ENCODE measurements at regions not wholly inside any gene's neighbourhood (a gene's known extent, or its start where the extent isn't known, plus 50 kb on each side); places are given as distances from the start of the nearest gene placed in this dataset.

GRCh38 chr12:112584266-112584722 is 165.5 kb downstream of the PTPN11 start:
- ChIA-PET CTCF (no interaction called here), POLR2A (no interaction called here)
- Histone ChIP-seq H3K36me3 (ENCODE audit: insufficient read depth, low read length) (no peaks in the 10 kb centered on the region), H3K9me3 (ENCODE audit: low read length) (no peaks in the 10 kb centered on the region), H3K4me3 (ENCODE audit: low read length) (no peak overlapping the region), H3K4me1 (ENCODE audit: insufficient read depth, low read length) (no peaks in the 10 kb centered on the region), H3K27me3 (ENCODE audit: insufficient read depth, low read length, poor library complexity, severe bottlenecking) (peaks cover 6% of the 10 kb centered on the region), H3K27ac (ENCODE audit: low read depth, low read length) (no peak overlapping the region)
- no peak for DNase-seq
- Mint-ChIP-seq H3K4me3 (no peak overlapping the region), H3K27me3 (peaks cover 11 to 56% of the 10 kb centered on the region in 2 donors), H3K36me3 (no peaks in the 10 kb centered on the region), H3K9me3 (peaks cover 0 to 2% (median 0%) of the 10 kb centered on the region in 5 donors), H3K27ac (no peak overlapping the region), H3K4me1 (no peaks in the 10 kb centered on the region)

DNA sequence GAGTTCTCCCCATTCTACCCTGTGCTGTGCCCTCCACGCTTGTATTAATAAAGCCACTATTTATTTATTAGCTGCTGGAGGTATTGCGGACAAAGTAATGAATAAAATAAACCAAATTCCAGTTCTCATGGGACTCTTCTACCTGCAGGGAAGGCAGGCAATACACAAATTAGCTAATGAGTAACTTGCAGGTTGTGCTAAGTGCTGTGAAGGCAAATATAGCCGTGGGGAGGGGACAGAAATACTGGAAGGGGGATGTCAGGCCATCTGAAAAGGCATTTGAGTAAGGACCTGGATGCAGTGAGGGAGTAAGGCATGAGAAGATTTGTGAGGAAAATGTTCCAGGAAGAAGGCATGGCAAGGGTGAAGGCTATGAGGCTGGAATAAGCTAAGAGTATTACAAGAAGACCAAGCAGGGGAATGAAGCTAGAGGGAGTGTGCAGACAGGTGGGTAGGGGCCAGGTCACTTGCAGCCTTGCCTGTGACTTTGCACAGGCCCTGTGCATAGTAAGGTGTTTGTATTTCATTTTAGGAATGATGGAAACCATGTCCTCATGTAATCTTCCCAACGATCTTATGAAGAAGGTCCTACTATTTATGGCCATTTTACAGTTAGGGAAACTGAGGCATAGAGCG is 167.5 kb downstream of the PTPN11 start:
- Histone ChIP-seq H3K36me3 (ENCODE audit: insufficient read depth, low read length) (no peaks in the 10 kb centered on the region), H3K4me1 (ENCODE audit: insufficient read depth, low read length) (no peaks in the 10 kb centered on the region), H3K4me3 (ENCODE audit: low read length) (no peak overlapping the region), H3K9me3 (ENCODE audit: low read length) (no peaks in the 10 kb centered on the region), H3K27ac (ENCODE audit: low read depth, low read length) (no peak overlapping the region), H3K27me3 (ENCODE audit: insufficient read depth, low read length, poor library complexity, severe bottlenecking) (peaks cover 6% of the 10 kb centered on the region)
- H3K9me3 Mint-ChIP-seq, result peaks cover 0 to 2% (median 0%) of the 10 kb centered on the region in 5 donors
- no peak overlapping the region for H3K4me3 Mint-ChIP-seq
- no peak for DNase-seq
- CTCF ChIA-PET, result no interaction called here
- POLR2A ChIA-PET, result no interaction called here
- no peaks in the 10 kb centered on the region for H3K4me1 Mint-ChIP-seq
- H3K36me3 Mint-ChIP-seq, result no peaks in the 10 kb centered on the region
- H3K27me3 Mint-ChIP-seq, result peaks cover 12 to 48% of the 10 kb centered on the region in 2 donors
- no peak overlapping the region for H3K27ac Mint-ChIP-seq

- no peak for DNase-seq
- no peaks in the 10 kb centered on the region for H3K9me3 ChIP-seq (ENCODE audit: low read length)
- ChIA-PET POLR2A (no interaction called here), CTCF (no interaction called here)
- H3K4me3 ChIP-seq (ENCODE audit: low read length), result no peak overlapping the region
- peaks cover 9 to 39% of the 10 kb centered on the region in 2 donors for H3K27me3 Mint-ChIP-seq
- no peak overlapping the region for H3K4me3 Mint-ChIP-seq
- H3K36me3 Mint-ChIP-seq, result no peaks in the 10 kb centered on the region
- H3K4me1 Mint-ChIP-seq, result no peaks in the 10 kb centered on the region
- peaks cover 0 to 5% (median 0%) of the 10 kb centered on the region in 5 donors for H3K9me3 Mint-ChIP-seq
- no peak overlapping the region for H3K27ac ChIP-seq (ENCODE audit: low read depth, low read length)
- H3K27ac Mint-ChIP-seq, result no peak overlapping the region
- H3K36me3 ChIP-seq (ENCODE audit: insufficient read depth, low read length), result no peaks in the 10 kb centered on the region
- H3K4me1 ChIP-seq (ENCODE audit: insufficient read depth, low read length), result no peaks in the 10 kb centered on the region
- H3K27me3 ChIP-seq (ENCODE audit: insufficient read depth, low read length, poor library complexity, severe bottlenecking), result no peaks in the 10 kb centered on the region
Measured at GRCh38 chr12:112589275-112589674, 170.5 kb downstream of the PTPN11 start.

DNA sequence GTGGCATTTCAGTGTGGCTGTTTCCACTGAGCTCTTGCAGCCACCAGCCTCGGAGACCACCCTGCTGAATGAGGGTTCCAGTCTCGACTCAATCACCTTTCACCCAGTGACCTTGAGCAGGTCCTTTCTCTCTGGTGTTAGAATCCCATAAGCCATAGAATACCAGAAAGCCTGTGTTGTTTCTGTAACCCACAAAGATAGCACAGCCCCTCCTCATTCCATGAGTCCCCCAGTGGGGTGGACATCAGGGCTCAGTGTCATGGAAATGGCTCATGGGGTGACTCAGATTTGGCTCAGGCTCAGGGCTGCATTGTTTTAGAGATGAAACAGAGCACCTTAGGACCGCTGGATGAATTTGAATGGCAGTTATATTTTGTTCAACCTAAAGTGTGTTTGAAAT is 171.5 kb downstream of the PTPN11 start:
- Histone ChIP-seq H3K4me3 (ENCODE audit: low read length) (no peak overlapping the region), H3K9me3 (ENCODE audit: low read length) (no peaks in the 10 kb centered on the region), H3K4me1 (ENCODE audit: insufficient read depth, low read length) (no peaks in the 10 kb centered on the region), H3K36me3 (ENCODE audit: insufficient read depth, low read length) (no peaks in the 10 kb centered on the region), H3K27ac (ENCODE audit: low read depth, low read length) (no peak overlapping the region), H3K27me3 (ENCODE audit: insufficient read depth, low read length, poor library complexity, severe bottlenecking) (no peaks in the 10 kb centered on the region)
- Mint-ChIP-seq H3K9me3 (peaks cover 0 to 5% (median 0%) of the 10 kb centered on the region in 5 donors), H3K36me3 (no peaks in the 10 kb centered on the region), H3K4me3 (no peak overlapping the region), H3K27me3 (peaks cover 10 to 35% of the 10 kb centered on the region in 2 donors), H3K4me1 (no peaks in the 10 kb centered on the region), H3K27ac (no peak overlapping the region)
- POLR2A ChIA-PET, result no interaction called here
- CTCF ChIA-PET, result no interaction called here
- DNase-seq, result no peak

DNA sequence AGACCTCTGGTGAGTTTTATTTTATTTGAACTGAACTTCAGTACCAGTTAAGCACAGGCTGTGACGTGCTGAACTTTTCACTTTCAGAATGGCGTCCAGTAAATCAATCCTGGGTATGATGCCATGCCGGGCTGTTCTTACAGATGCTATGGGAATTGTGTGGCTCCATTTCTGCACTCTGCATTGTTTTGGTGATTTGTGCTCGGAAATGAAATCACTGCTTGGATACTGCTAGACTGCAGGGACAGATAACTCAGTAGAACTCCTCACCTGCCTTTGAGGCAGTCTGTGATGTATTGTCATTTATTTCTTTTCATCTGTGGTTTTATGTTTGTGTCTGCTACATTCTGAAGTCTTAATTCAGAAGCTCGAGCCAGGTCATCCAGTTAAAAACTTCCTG is 172.7 kb downstream of the PTPN11 start:
- no peak overlapping the region for H3K4me3 ChIP-seq (ENCODE audit: low read length)
- no peaks in the 10 kb centered on the region for H3K36me3 Mint-ChIP-seq
- ChIA-PET POLR2A (no interaction called here), CTCF (no interaction called here)
- H3K4me1 ChIP-seq (ENCODE audit: insufficient read depth, low read length), result no peaks in the 10 kb centered on the region
- H3K36me3 ChIP-seq (ENCODE audit: insufficient read depth, low read length), result no peaks in the 10 kb centered on the region
- H3K4me1 Mint-ChIP-seq, result no peaks in the 10 kb centered on the region
- H3K27me3 Mint-ChIP-seq, result peaks cover 15 to 35% of the 10 kb centered on the region in 2 donors
- peaks cover 0 to 5% (median 0%) of the 10 kb centered on the region in 5 donors for H3K9me3 Mint-ChIP-seq
- DNase-seq, result no peak
- H3K9me3 ChIP-seq (ENCODE audit: low read length), result no peaks in the 10 kb centered on the region
- H3K27ac ChIP-seq (ENCODE audit: low read depth, low read length), result no peak overlapping the region
- peak overlapping the region in 1 of 8 donors; percentile 35 for H3K27ac Mint-ChIP-seq
- H3K27me3 ChIP-seq (ENCODE audit: insufficient read depth, low read length, poor library complexity, severe bottlenecking), result no peaks in the 10 kb centered on the region
- H3K4me3 Mint-ChIP-seq, result no peak overlapping the region

- Mint-ChIP-seq H3K27me3 (peaks cover 29 to 50% of the 10 kb centered on the region in 2 donors), H3K27ac (no peak overlapping the region), H3K4me1 (no peaks in the 10 kb centered on the region), H3K36me3 (no peaks in the 10 kb centered on the region), H3K4me3 (no peak overlapping the region), H3K9me3 (peaks cover 0 to 5% (median 0%) of the 10 kb centered on the region in 5 donors)
- no peak for DNase-seq
- Histone ChIP-seq H3K4me3 (ENCODE audit: low read length) (no peak overlapping the region), H3K4me1 (ENCODE audit: insufficient read depth, low read length) (no peaks in the 10 kb centered on the region), H3K27ac (ENCODE audit: low read depth, low read length) (no peak overlapping the region), H3K9me3 (ENCODE audit: low read length) (no peaks in the 10 kb centered on the region), H3K27me3 (ENCODE audit: insufficient read depth, low read length, poor library complexity, severe bottlenecking) (no peaks in the 10 kb centered on the region), H3K36me3 (ENCODE audit: insufficient read depth, low read length) (no peaks in the 10 kb centered on the region)
- POLR2A ChIA-PET, result no interaction called here
- CTCF ChIA-PET, result no interaction called here
Measured at GRCh38 chr12:112595410-112595809, 176.7 kb downstream of the PTPN11 start.

DNA sequence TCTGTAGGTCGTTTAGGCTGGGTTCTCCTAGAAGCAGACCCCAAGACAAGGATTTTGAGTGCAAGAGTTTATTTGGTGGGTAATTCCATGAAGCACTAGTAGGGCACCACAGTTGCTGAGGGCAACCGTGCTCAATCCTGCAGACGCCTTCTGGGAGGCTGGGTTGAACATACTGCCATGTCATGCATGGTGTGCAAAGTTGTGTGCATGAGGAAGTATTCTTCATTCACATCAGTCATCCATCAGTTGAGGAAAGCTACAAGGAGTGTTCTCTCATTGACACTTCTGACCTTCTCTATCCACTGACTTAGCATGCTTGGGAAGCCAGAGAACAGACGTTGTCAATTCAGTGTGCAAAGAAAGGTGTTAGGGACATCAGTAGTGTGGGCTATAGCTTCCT is 179.2 kb downstream of the PTPN11 start:
- Histone ChIP-seq H3K4me3 (ENCODE audit: low read length) (no peak overlapping the region), H3K36me3 (ENCODE audit: insufficient read depth, low read length) (no peaks in the 10 kb centered on the region), H3K27me3 (ENCODE audit: insufficient read depth, low read length, poor library complexity, severe bottlenecking) (no peaks in the 10 kb centered on the region), H3K4me1 (ENCODE audit: insufficient read depth, low read length) (no peaks in the 10 kb centered on the region), H3K27ac (ENCODE audit: low read depth, low read length) (no peak overlapping the region), H3K9me3 (ENCODE audit: low read length) (no peaks in the 10 kb centered on the region)
- no peaks in the 10 kb centered on the region for H3K36me3 Mint-ChIP-seq
- DNase-seq, result no peak
- peaks cover 27 to 56% of the 10 kb centered on the region in 2 donors for H3K27me3 Mint-ChIP-seq
- H3K27ac Mint-ChIP-seq, result no peak overlapping the region
- no peak overlapping the region for H3K4me3 Mint-ChIP-seq
- CTCF ChIA-PET, result no interaction called here
- POLR2A ChIA-PET, result no interaction called here
- H3K4me1 Mint-ChIP-seq, result no peaks in the 10 kb centered on the region
- peaks cover 0 to 7% (median 2%) of the 10 kb centered on the region in 5 donors for H3K9me3 Mint-ChIP-seq

DNA sequence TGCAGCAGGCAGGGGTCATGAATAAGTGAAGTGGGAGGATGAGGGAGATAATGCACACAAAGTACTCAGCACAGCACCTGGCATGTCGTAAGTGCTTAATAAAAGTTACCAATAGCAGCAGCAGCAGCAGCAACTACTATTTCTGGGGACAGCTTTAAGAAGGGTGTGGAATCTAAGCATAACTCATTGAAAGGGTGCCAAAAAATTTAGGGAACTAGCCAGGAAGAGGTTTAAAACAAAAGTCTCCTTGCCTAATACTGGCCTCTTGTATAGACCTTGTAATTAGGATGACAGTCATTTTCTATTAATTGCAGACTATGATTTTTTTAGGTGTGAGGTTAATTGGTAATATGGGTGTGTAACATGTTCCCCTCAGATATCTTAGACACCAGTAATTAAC is 179.9 kb downstream of the PTPN11 start:
- Histone ChIP-seq H3K4me3 (ENCODE audit: low read length) (no peak overlapping the region), H3K27me3 (ENCODE audit: insufficient read depth, low read length, poor library complexity, severe bottlenecking) (no peaks in the 10 kb centered on the region), H3K9me3 (ENCODE audit: low read length) (no peaks in the 10 kb centered on the region), H3K4me1 (ENCODE audit: insufficient read depth, low read length) (no peaks in the 10 kb centered on the region), H3K27ac (ENCODE audit: low read depth, low read length) (no peak overlapping the region), H3K36me3 (ENCODE audit: insufficient read depth, low read length) (no peaks in the 10 kb centered on the region)
- H3K27me3 Mint-ChIP-seq, result peaks cover 27 to 56% of the 10 kb centered on the region in 2 donors
- H3K4me3 Mint-ChIP-seq, result no peak overlapping the region
- peaks cover 0 to 3% (median 2%) of the 10 kb centered on the region in 5 donors for H3K9me3 Mint-ChIP-seq
- ChIA-PET POLR2A (no interaction called here), CTCF (no interaction called here)
- H3K36me3 Mint-ChIP-seq, result no peaks in the 10 kb centered on the region
- no peaks in the 10 kb centered on the region for H3K4me1 Mint-ChIP-seq
- peak overlapping the region in 1 of 8 donors; percentile 6 for H3K27ac Mint-ChIP-seq
- no peak for DNase-seq

All from CD8-positive, alpha-beta memory T cell (primary cell).